H9 (cell line): ENCODE measurements at regions not wholly inside any gene's neighbourhood (a gene's known extent, or its start where the extent isn't known, plus 50 kb on each side); places are given as distances from the start of the nearest gene placed in this dataset.

Experiments used
- DNase-seq: peaks from one replicate; pipeline ENCODE4 v3.0.0-alpha.2; 2017
- H2AFZ ChIP-seq: one replicate; pipeline ENCODE4 v1.6.1; 2013; ENCODE audit warnings: mild to moderate bottlenecking, low read length, control low read depth, moderate library complexity
- H2AK5ac ChIP-seq: 2 replicates; pipeline ENCODE4 v1.6.1; 2013; ENCODE audit warnings: low read length, control low read depth, mixed read lengths; ENCODE audit not compliant: insufficient read length
- H2BK120ac ChIP-seq: one replicate; pipeline ENCODE4 v1.6.1; 2013; ENCODE audit warnings: low read depth, mild to moderate bottlenecking, low read length, control low read depth, inconsistent platforms; ENCODE audit not compliant: poor library complexity, severe bottlenecking
- H2BK12ac ChIP-seq: 2 replicates; pipeline ENCODE4 v1.6.1; 2013; ENCODE audit warnings: low read length, control low read depth, mixed read lengths, low read depth; ENCODE audit not compliant: insufficient read length
- H2BK15ac ChIP-seq: 2 replicates; pipeline ENCODE4 v1.6.1; 2013; ENCODE audit warnings: low read depth, low read length, control low read depth
- H2BK20ac ChIP-seq: one replicate; pipeline ENCODE4 v1.6.1; 2013; ENCODE audit warnings: low read depth, mild to moderate bottlenecking, low read length, control low read depth, inconsistent platforms; ENCODE audit not compliant: poor library complexity, severe bottlenecking
- H2BK5ac ChIP-seq: 2 replicates; pipeline ENCODE4 v1.6.1; 2013; ENCODE audit warnings: low read length, control low read depth, mixed read lengths; ENCODE audit not compliant: insufficient read length
- H3K14ac ChIP-seq: 2 replicates; pipeline ENCODE4 v1.6.1; 2013; ENCODE audit warnings: low read length, control low read depth; ENCODE audit not compliant: insufficient read depth
- H3K18ac ChIP-seq: 2 replicates; pipeline ENCODE4 v1.6.1; 2013; ENCODE audit warnings: low read depth, mild to moderate bottlenecking, mixed read lengths, low read length, control low read depth; ENCODE audit not compliant: insufficient read length
- H3K23ac ChIP-seq: 2 replicates; pipeline ENCODE4 v1.6.1; 2013; ENCODE audit warnings: low read length, control low read depth, mixed read lengths, low read depth; ENCODE audit not compliant: insufficient read length
- H3K23me2 ChIP-seq: 2 replicates; pipeline ENCODE4 v1.6.1; 2013; ENCODE audit warnings: low read depth, mild to moderate bottlenecking, mixed read lengths, low read length, control low read depth; ENCODE audit not compliant: insufficient read length, poor library complexity, severe bottlenecking
- H3K27ac ChIP-seq: 2 replicates; pipeline ENCODE4 v1.5.1; 2013; ENCODE audit warnings: low read length, control low read depth, mixed read lengths, low read depth; ENCODE audit not compliant: insufficient read length
- H3K27me3 ChIP-seq: 2 replicates; pipeline ENCODE4 v1.6.1; 2013; ENCODE audit warnings: low read length, control low read depth, inconsistent platforms; ENCODE audit not compliant: insufficient read depth
- H3K4ac ChIP-seq: 2 replicates; pipeline ENCODE4 v1.6.1; 2013; ENCODE audit warnings: low read depth, mild to moderate bottlenecking, control low read depth, inconsistent platforms, low read length, moderate library complexity
- H3K4me1 ChIP-seq: 2 replicates; pipeline ENCODE4 v1.6.1; 2013; ENCODE audit warnings: low read length, control low read depth, inconsistent platforms; ENCODE audit not compliant: insufficient read depth
- H3K4me2 ChIP-seq: 2 replicates; pipeline ENCODE4 v1.6.1; 2013; ENCODE audit warnings: low read length, control low read depth, mixed read lengths; ENCODE audit not compliant: insufficient read length, insufficient read depth
- H3K56ac ChIP-seq: 2 replicates; pipeline ENCODE4 v1.6.1; 2013; ENCODE audit warnings: low read depth, mild to moderate bottlenecking, mixed read lengths, low read length, control low read depth; ENCODE audit not compliant: insufficient read length
- H3K79me1 ChIP-seq: 2 replicates; pipeline ENCODE4 v1.6.1; 2013; ENCODE audit warnings: low read depth, mild to moderate bottlenecking, moderate library complexity, low read length, control low read depth, inconsistent platforms; ENCODE audit not compliant: insufficient read depth, poor library complexity, severe bottlenecking
- H3K79me2 ChIP-seq: 2 replicates; pipeline ENCODE4 v1.6.1; 2013; ENCODE audit warnings: low read length, control low read depth, inconsistent platforms; ENCODE audit not compliant: insufficient read depth
- H3K9ac ChIP-seq: 2 replicates; pipeline ENCODE4 v1.6.1; 2013; ENCODE audit warnings: low read length, control low read depth, mixed read lengths; ENCODE audit not compliant: insufficient read length; ENCODE audit errors: extremely low read depth
- H3K9me3 ChIP-seq: one replicate; pipeline ENCODE4 v1.6.1; 2013; ENCODE audit warnings: low read depth, low read length, inconsistent platforms; ENCODE audit not compliant: control insufficient read depth
- H3T11ph ChIP-seq: one replicate; pipeline ENCODE4 v1.6.1; 2013; ENCODE audit warnings: mild to moderate bottlenecking, low read length, control low read depth, inconsistent platforms
- H4K20me1 ChIP-seq: one replicate; pipeline ENCODE4 v1.6.1; 2013; ENCODE audit not compliant: control insufficient read depth, insufficient read length, insufficient read depth
- H4K5ac ChIP-seq: 2 replicates; pipeline ENCODE4 v1.6.1; 2013; ENCODE audit warnings: low read depth, mild to moderate bottlenecking, mixed read lengths, low read length, control low read depth; ENCODE audit not compliant: insufficient read length
- H4K8ac ChIP-seq: replicated peaks from 2 replicates; pipeline ENCODE4 v1.6.1; 2013; ENCODE audit warnings: low read length, control low read depth, mixed read lengths, low read depth; ENCODE audit not compliant: insufficient read length
- H4K91ac ChIP-seq: 2 replicates; pipeline ENCODE4 v1.6.1; 2013; ENCODE audit warnings: low read depth, mild to moderate bottlenecking, moderate library complexity, mixed read lengths, low read length, control low read depth; ENCODE audit not compliant: insufficient read length
- H3K27ac Mint-ChIP-seq, 3 experiments: 2 replicates in 2 of 3; 3 replicates in 1 of 3; pipeline ENCODE4 v1.8.0; 2020 to 2021; ENCODE audit warnings: mixed read lengths in 3 of 3, mild to moderate bottlenecking in 1 of 3, moderate library complexity in 1 of 3
- H3K27me3 Mint-ChIP-seq: 2 replicates; pipeline ENCODE4 v1.8.0; 2021; ENCODE audit warnings: low read depth, mild to moderate bottlenecking, moderate library complexity, mixed read lengths
- H3K36me3 Mint-ChIP-seq, 3 experiments: 2 replicates in 2 of 3; 3 replicates in 1 of 3; pipeline ENCODE4 v1.8.0; 2020 to 2021; ENCODE audit warnings: low read depth in 3 of 3, mixed read lengths in 3 of 3; ENCODE audit not compliant: insufficient read depth in 1 of 3
- H3K4me1 Mint-ChIP-seq, 2 experiments: 2 replicates each; pipeline ENCODE4 v1.8.0; 2020; ENCODE audit warnings: mixed read lengths in 2 of 2
- H3K4me3 Mint-ChIP-seq, 2 experiments: 2 replicates in 1 of 2; 3 replicates in 1 of 2; pipeline ENCODE4 v1.8.0; 2020 to 2021; ENCODE audit warnings: mild to moderate bottlenecking in 2 of 2, mixed read lengths in 2 of 2, moderate library complexity in 1 of 2
- H3K9me3 Mint-ChIP-seq, 2 experiments: 2 replicates in 1 of 2; 3 replicates in 1 of 2; pipeline ENCODE4 v1.8.0; 2020; ENCODE audit warnings: mild to moderate bottlenecking in 2 of 2, mixed read lengths in 2 of 2, moderate library complexity in 1 of 2
- CTCF ChIP-seq: fragments of 200-600 bp; sonication (generic); conservative IDR thresholded peaks from 3 replicates; pipeline ENCODE4 v1.8.0; 2021; ENCODE audit warnings: antibody characterized with exemption, mild to moderate bottlenecking
- WGBS: extraction: QIAGEN DNeasy Blood & Tissue Kit; methylation state at CpG from one replicate; pipeline ENCODE4 v1.1.7; 2013; ENCODE audit warnings: missing lambda C conversion rate, low lambda C conversion rate, mixed read lengths; ENCODE audit not compliant: insufficient read length; ENCODE audit errors: extremely low coverage; 5-methylcytosine and 5-hydroxymethylcytosine counted together

DNA sequence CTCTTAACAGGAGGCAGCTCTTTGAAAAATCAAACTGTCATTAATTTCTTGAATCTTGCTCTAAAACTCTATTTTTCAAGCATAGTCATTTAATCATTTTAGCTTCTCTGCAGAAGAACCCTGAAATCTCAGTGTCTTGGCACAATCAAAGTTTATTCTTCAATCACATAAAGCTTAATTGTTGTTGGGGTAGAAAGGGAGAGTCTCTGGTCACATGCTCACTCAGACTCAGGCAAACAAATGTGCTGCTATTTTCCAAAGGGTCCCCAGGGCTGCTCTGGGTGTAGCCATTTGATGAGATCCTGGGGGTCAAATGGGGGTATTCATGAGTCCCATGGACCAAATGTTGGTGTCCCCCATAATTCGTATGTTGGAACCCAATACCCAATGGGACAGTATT, 114.8 kb downstream of the MSX2 start:
- no peak overlapping the region for H4K5ac ChIP-seq
- no peak overlapping the region for H3K4me3 Mint-ChIP-seq

More for the DNA sequence above, 114.8 kb downstream of the MSX2 start:
- H2AFZ ChIP-seq, result no peak overlapping the region
- H3K18ac ChIP-seq, result no peak overlapping the region
- no peak for DNase-seq
- no CpG with 5 or more reads among the region's 1 CpG for WGBS
- no peaks in the 10 kb centered on the region for H3K79me2 ChIP-seq
- H3K4me1 ChIP-seq, result no peaks in the 10 kb centered on the region
- no peaks in the 10 kb centered on the region for H4K20me1 ChIP-seq
- H3K4ac ChIP-seq, result no peak overlapping the region
- H4K91ac ChIP-seq, result no peak overlapping the region
- no peaks in the 10 kb centered on the region for H3K27me3 ChIP-seq
- no peak for TF ChIP-seq CTCF
- no peak overlapping the region for H3T11ph ChIP-seq
- H2BK5ac ChIP-seq, result no peak overlapping the region
- no peaks in the 10 kb centered on the region for H3K9me3 ChIP-seq
- no peak overlapping the region for H2BK15ac ChIP-seq
- Mint-ChIP-seq H3K4me1 (peaks cover 15 to 19% of the 10 kb centered on the region in 2 experiments), H3K36me3 (peaks cover 0 to 5% (median 0%) of the 10 kb centered on the region in 3 experiments; a peak in 1 of 7 replicates), H3K27me3 (peaks cover 7% of the 10 kb centered on the region; the same call in 1 of the 2 replicates), H3K9me3 (peaks cover 0 to 2% of the 10 kb centered on the region in 2 experiments; a peak in 2 of 5 replicates), H3K27ac (no peak overlapping the region)
- H4K8ac ChIP-seq, result no peak overlapping the region
- H3K9ac ChIP-seq, result no peak overlapping the region
- H2BK120ac ChIP-seq, result no peak overlapping the region
- H3K23ac ChIP-seq, result no peak overlapping the region
- H2BK20ac ChIP-seq, result no peak overlapping the region
- H3K23me2 ChIP-seq, result no peaks in the 10 kb centered on the region
- no peak overlapping the region for H3K27ac ChIP-seq
- no peak overlapping the region for H3K4me2 ChIP-seq
- H2BK12ac ChIP-seq, result no peak overlapping the region
- H2AK5ac ChIP-seq, result no peak overlapping the region
- no peaks in the 10 kb centered on the region for H3K79me1 ChIP-seq
- no peak overlapping the region for H3K14ac ChIP-seq
- H3K56ac ChIP-seq, result no peak overlapping the region
